H9 (cell line): ENCODE measurements at regions not wholly inside any gene's neighbourhood (a gene's known extent, or its start where the extent isn't known, plus 50 kb on each side); places are given as distances from the start of the nearest gene placed in this dataset.

Experiments used
- DNase-seq: peaks from one replicate; pipeline ENCODE4 v3.0.0-alpha.2; 2017
- H2AFZ ChIP-seq: one replicate; pipeline ENCODE4 v1.6.1; 2013; ENCODE audit warnings: mild to moderate bottlenecking, low read length, control low read depth, moderate library complexity
- H2AK5ac ChIP-seq: 2 replicates; pipeline ENCODE4 v1.6.1; 2013; ENCODE audit warnings: low read length, control low read depth, mixed read lengths; ENCODE audit not compliant: insufficient read length
- H2BK120ac ChIP-seq: one replicate; pipeline ENCODE4 v1.6.1; 2013; ENCODE audit warnings: low read depth, mild to moderate bottlenecking, low read length, control low read depth, inconsistent platforms; ENCODE audit not compliant: poor library complexity, severe bottlenecking
- H2BK12ac ChIP-seq: 2 replicates; pipeline ENCODE4 v1.6.1; 2013; ENCODE audit warnings: low read length, control low read depth, mixed read lengths, low read depth; ENCODE audit not compliant: insufficient read length
- H2BK15ac ChIP-seq: 2 replicates; pipeline ENCODE4 v1.6.1; 2013; ENCODE audit warnings: low read depth, low read length, control low read depth
- H2BK20ac ChIP-seq: one replicate; pipeline ENCODE4 v1.6.1; 2013; ENCODE audit warnings: low read depth, mild to moderate bottlenecking, low read length, control low read depth, inconsistent platforms; ENCODE audit not compliant: poor library complexity, severe bottlenecking
- H2BK5ac ChIP-seq: 2 replicates; pipeline ENCODE4 v1.6.1; 2013; ENCODE audit warnings: low read length, control low read depth, mixed read lengths; ENCODE audit not compliant: insufficient read length
- H3K14ac ChIP-seq: 2 replicates; pipeline ENCODE4 v1.6.1; 2013; ENCODE audit warnings: low read length, control low read depth; ENCODE audit not compliant: insufficient read depth
- H3K18ac ChIP-seq: 2 replicates; pipeline ENCODE4 v1.6.1; 2013; ENCODE audit warnings: low read depth, mild to moderate bottlenecking, mixed read lengths, low read length, control low read depth; ENCODE audit not compliant: insufficient read length
- H3K23ac ChIP-seq: 2 replicates; pipeline ENCODE4 v1.6.1; 2013; ENCODE audit warnings: low read length, control low read depth, mixed read lengths, low read depth; ENCODE audit not compliant: insufficient read length
- H3K23me2 ChIP-seq: 2 replicates; pipeline ENCODE4 v1.6.1; 2013; ENCODE audit warnings: low read depth, mild to moderate bottlenecking, mixed read lengths, low read length, control low read depth; ENCODE audit not compliant: insufficient read length, poor library complexity, severe bottlenecking
- H3K27ac ChIP-seq: 2 replicates; pipeline ENCODE4 v1.5.1; 2013; ENCODE audit warnings: low read length, control low read depth, mixed read lengths, low read depth; ENCODE audit not compliant: insufficient read length
- H3K27me3 ChIP-seq: 2 replicates; pipeline ENCODE4 v1.6.1; 2013; ENCODE audit warnings: low read length, control low read depth, inconsistent platforms; ENCODE audit not compliant: insufficient read depth
- H3K4ac ChIP-seq: 2 replicates; pipeline ENCODE4 v1.6.1; 2013; ENCODE audit warnings: low read depth, mild to moderate bottlenecking, control low read depth, inconsistent platforms, low read length, moderate library complexity
- H3K4me1 ChIP-seq: 2 replicates; pipeline ENCODE4 v1.6.1; 2013; ENCODE audit warnings: low read length, control low read depth, inconsistent platforms; ENCODE audit not compliant: insufficient read depth
- H3K4me2 ChIP-seq: 2 replicates; pipeline ENCODE4 v1.6.1; 2013; ENCODE audit warnings: low read length, control low read depth, mixed read lengths; ENCODE audit not compliant: insufficient read length, insufficient read depth
- H3K56ac ChIP-seq: 2 replicates; pipeline ENCODE4 v1.6.1; 2013; ENCODE audit warnings: low read depth, mild to moderate bottlenecking, mixed read lengths, low read length, control low read depth; ENCODE audit not compliant: insufficient read length
- H3K79me1 ChIP-seq: 2 replicates; pipeline ENCODE4 v1.6.1; 2013; ENCODE audit warnings: low read depth, mild to moderate bottlenecking, moderate library complexity, low read length, control low read depth, inconsistent platforms; ENCODE audit not compliant: insufficient read depth, poor library complexity, severe bottlenecking
- H3K79me2 ChIP-seq: 2 replicates; pipeline ENCODE4 v1.6.1; 2013; ENCODE audit warnings: low read length, control low read depth, inconsistent platforms; ENCODE audit not compliant: insufficient read depth
- H3K9ac ChIP-seq: 2 replicates; pipeline ENCODE4 v1.6.1; 2013; ENCODE audit warnings: low read length, control low read depth, mixed read lengths; ENCODE audit not compliant: insufficient read length; ENCODE audit errors: extremely low read depth
- H3K9me3 ChIP-seq: one replicate; pipeline ENCODE4 v1.6.1; 2013; ENCODE audit warnings: low read depth, low read length, inconsistent platforms; ENCODE audit not compliant: control insufficient read depth
- H3T11ph ChIP-seq: one replicate; pipeline ENCODE4 v1.6.1; 2013; ENCODE audit warnings: mild to moderate bottlenecking, low read length, control low read depth, inconsistent platforms
- H4K20me1 ChIP-seq: one replicate; pipeline ENCODE4 v1.6.1; 2013; ENCODE audit not compliant: control insufficient read depth, insufficient read length, insufficient read depth
- H4K5ac ChIP-seq: 2 replicates; pipeline ENCODE4 v1.6.1; 2013; ENCODE audit warnings: low read depth, mild to moderate bottlenecking, mixed read lengths, low read length, control low read depth; ENCODE audit not compliant: insufficient read length
- H4K8ac ChIP-seq: replicated peaks from 2 replicates; pipeline ENCODE4 v1.6.1; 2013; ENCODE audit warnings: low read length, control low read depth, mixed read lengths, low read depth; ENCODE audit not compliant: insufficient read length
- H4K91ac ChIP-seq: 2 replicates; pipeline ENCODE4 v1.6.1; 2013; ENCODE audit warnings: low read depth, mild to moderate bottlenecking, moderate library complexity, mixed read lengths, low read length, control low read depth; ENCODE audit not compliant: insufficient read length
- H3K27ac Mint-ChIP-seq, 3 experiments: 2 replicates in 2 of 3; 3 replicates in 1 of 3; pipeline ENCODE4 v1.8.0; 2020 to 2021; ENCODE audit warnings: mixed read lengths in 3 of 3, mild to moderate bottlenecking in 1 of 3, moderate library complexity in 1 of 3
- H3K27me3 Mint-ChIP-seq: 2 replicates; pipeline ENCODE4 v1.8.0; 2021; ENCODE audit warnings: low read depth, mild to moderate bottlenecking, moderate library complexity, mixed read lengths
- H3K36me3 Mint-ChIP-seq, 3 experiments: 2 replicates in 2 of 3; 3 replicates in 1 of 3; pipeline ENCODE4 v1.8.0; 2020 to 2021; ENCODE audit warnings: low read depth in 3 of 3, mixed read lengths in 3 of 3; ENCODE audit not compliant: insufficient read depth in 1 of 3
- H3K4me1 Mint-ChIP-seq, 2 experiments: 2 replicates each; pipeline ENCODE4 v1.8.0; 2020; ENCODE audit warnings: mixed read lengths in 2 of 2
- H3K4me3 Mint-ChIP-seq, 2 experiments: 2 replicates in 1 of 2; 3 replicates in 1 of 2; pipeline ENCODE4 v1.8.0; 2020 to 2021; ENCODE audit warnings: mild to moderate bottlenecking in 2 of 2, mixed read lengths in 2 of 2, moderate library complexity in 1 of 2
- H3K9me3 Mint-ChIP-seq, 2 experiments: 2 replicates in 1 of 2; 3 replicates in 1 of 2; pipeline ENCODE4 v1.8.0; 2020; ENCODE audit warnings: mild to moderate bottlenecking in 2 of 2, mixed read lengths in 2 of 2, moderate library complexity in 1 of 2
- CTCF ChIP-seq: fragments of 200-600 bp; sonication (generic); conservative IDR thresholded peaks from 3 replicates; pipeline ENCODE4 v1.8.0; 2021; ENCODE audit warnings: antibody characterized with exemption, mild to moderate bottlenecking
- WGBS: extraction: QIAGEN DNeasy Blood & Tissue Kit; methylation state at CpG from one replicate; pipeline ENCODE4 v1.1.7; 2013; ENCODE audit warnings: missing lambda C conversion rate, low lambda C conversion rate, mixed read lengths; ENCODE audit not compliant: insufficient read length; ENCODE audit errors: extremely low coverage; 5-methylcytosine and 5-hydroxymethylcytosine counted together

DNA sequence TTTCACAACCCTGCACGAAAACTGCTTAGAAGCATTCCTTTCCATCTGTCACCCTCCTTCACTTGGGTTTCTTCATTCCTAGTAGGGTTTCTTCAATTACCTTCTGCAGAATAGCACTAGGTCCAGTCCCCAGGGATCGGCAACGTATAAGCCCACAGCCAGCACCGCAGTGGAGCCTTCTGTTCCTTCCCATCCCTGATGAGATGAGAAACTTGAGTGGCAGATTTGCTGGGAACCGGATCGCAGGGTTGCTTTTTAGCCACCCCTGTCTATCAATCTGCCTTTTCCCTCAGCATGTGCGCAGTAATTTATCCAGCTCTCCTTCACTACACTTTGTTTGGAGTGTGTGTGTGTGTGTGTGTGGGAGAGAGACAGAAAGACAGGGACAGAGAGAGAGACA, 94.2 kb downstream of the CD8B2 start:
- peaks cover 10 to 14% of the 10 kb centered on the region in 2 experiments for H3K4me1 Mint-ChIP-seq
- Histone ChIP-seq H4K20me1 (no peaks in the 10 kb centered on the region), H3K4ac (no peak overlapping the region), H3K56ac (no peak overlapping the region), H3K23me2 (peaks cover 4% of the 10 kb centered on the region), H2BK5ac (no peak overlapping the region), H2BK20ac (no peak overlapping the region), H3K27me3 (no peaks in the 10 kb centered on the region; the same call in 1 of the 2 replicates), H3K79me1 (no peaks in the 10 kb centered on the region), H4K91ac (no peak overlapping the region), H3K9ac (no peak overlapping the region), H2AK5ac (no peak overlapping the region), H2BK120ac (no peak overlapping the region), H4K5ac (no peak overlapping the region), H3K18ac (no peak overlapping the region), H3K27ac (no peak overlapping the region), H3K9me3 (no peaks in the 10 kb centered on the region), H2BK12ac (no peak overlapping the region), H3K14ac (no peak overlapping the region), H2AFZ (no peak overlapping the region), H4K8ac (no peak overlapping the region), H3T11ph (no peak overlapping the region), H3K4me2 (no peak overlapping the region), H3K4me1 (no peaks in the 10 kb centered on the region), H2BK15ac (no peak overlapping the region), H3K23ac (no peak overlapping the region), H3K79me2 (no peaks in the 10 kb centered on the region)
- no peaks in the 10 kb centered on the region; a peak in 1 of 5 replicates for H3K9me3 Mint-ChIP-seq
- no peaks in the 10 kb centered on the region for H3K36me3 Mint-ChIP-seq
- no peak for DNase-seq
- H3K27me3 Mint-ChIP-seq: peaks cover 44% of the 10 kb centered on the region
- H3K4me3 Mint-ChIP-seq: peak overlapping the region in 1 of 2 experiments; percentile 41; a peak in 1 of 5 replicates
- H3K27ac Mint-ChIP-seq: no peak overlapping the region
- TF ChIP-seq CTCF: no peak
- no CpG with 5 or more reads among the region's 7 CpGs for WGBS
